ENCODE measurements at regions not wholly inside any gene's neighbourhood (a gene's known extent, or its start where the extent isn't known, plus 50 kb on each side); places are given as distances from the start of the nearest gene placed in this dataset.

- Histone ChIP-seq H3K27me3 (ENCODE audit: control insufficient read depth, insufficient read depth, low read length) (no peaks in the 10 kb centered on the region), H3K4me3 (ENCODE audit: low read depth, low read length) (no peak overlapping the region), H3K36me3 (ENCODE audit: control insufficient read depth, insufficient read depth, low read length) (no peaks in the 10 kb centered on the region)
- DNase-seq (ENCODE audit: low read depth): no peak
- ChIA-PET POLR2A (no interaction called here), CTCF (interaction anchor here (0.7 kb wide), 1 partner anchor 10 kb away, joined by 3 read pairs; no protein-coding TSS in a partner anchor)
- no peak for TF ChIP-seq CTCF (IDR thresholded peaks at IDR 0.05; ENCODE audit: insufficient read depth, low read depth, low read length)
Measured at GRCh38 chr5:74116984-74117383, 491.0 kb downstream of the ARHGEF28 start.

- H3K27me3 ChIP-seq (ENCODE audit: control insufficient read depth, insufficient read depth, low read length): no peaks in the 10 kb centered on the region
- no peaks in the 10 kb centered on the region for H3K36me3 ChIP-seq (ENCODE audit: control insufficient read depth, insufficient read depth, low read length)
- no peak for TF ChIP-seq CTCF (IDR thresholded peaks at IDR 0.05; ENCODE audit: insufficient read depth, low read depth, low read length)
- no peak overlapping the region for H3K4me3 ChIP-seq (ENCODE audit: low read depth, low read length)
- CTCF ChIA-PET: interaction anchor here (1.7 kb wide), 1 partner anchor 9 kb away, joined by 5 read pairs; no protein-coding TSS in a partner anchor
- DNase-seq (ENCODE audit: low read depth): no peak
- POLR2A ChIA-PET: no interaction called here
Measured at GRCh38 chr5:74116266-74116665, 490.3 kb downstream of the ARHGEF28 start.

- no peaks in the 10 kb centered on the region for H3K36me3 ChIP-seq (ENCODE audit: control insufficient read depth, insufficient read depth, low read length)
- H3K4me3 ChIP-seq (ENCODE audit: low read depth, low read length): no peak overlapping the region
- CTCF ChIA-PET: interaction anchor here (1.7 to 2.0 kb wide), 2 partner anchors 11 to 13 kb away, joined by 5 to 7 read pairs; no protein-coding TSS in a partner anchor
- H3K27me3 ChIP-seq (ENCODE audit: control insufficient read depth, insufficient read depth, low read length): peaks cover 5% of the 10 kb centered on the region; the same call in 1 of the 2 replicates
- TF ChIP-seq CTCF (IDR thresholded peaks at IDR 0.05; ENCODE audit: insufficient read depth, low read depth, low read length): no peak
- DNase-seq (ENCODE audit: low read depth): no peak
- POLR2A ChIA-PET: no interaction called here
Measured at GRCh38 chr5:74113927-74114326, 487.9 kb downstream of the ARHGEF28 start.

GRCh38 chr5:74113196-74113540 lies 487.2 kb downstream of the ARHGEF28 start:
- H3K36me3 ChIP-seq (ENCODE audit: control insufficient read depth, insufficient read depth, low read length): no peaks in the 10 kb centered on the region
- H3K4me3 ChIP-seq (ENCODE audit: low read depth, low read length): no peak overlapping the region
- ChIA-PET POLR2A (no interaction called here), CTCF (interaction anchor here (1.7 kb wide), 1 partner anchor 12 kb away, joined by 5 read pairs; no protein-coding TSS in a partner anchor)
- no peak for DNase-seq (ENCODE audit: low read depth)
- no peak for TF ChIP-seq CTCF (IDR thresholded peaks at IDR 0.05; ENCODE audit: insufficient read depth, low read depth, low read length)
- H3K27me3 ChIP-seq (ENCODE audit: control insufficient read depth, insufficient read depth, low read length): peaks cover 5% of the 10 kb centered on the region; the same call in 1 of the 2 replicates

- TF ChIP-seq CTCF (IDR thresholded peaks at IDR 0.05; ENCODE audit: insufficient read depth, low read depth, low read length): no peak
- no peak for DNase-seq (ENCODE audit: low read depth)
- H3K27me3 ChIP-seq (ENCODE audit: control insufficient read depth, insufficient read depth, low read length): peaks cover 5% of the 10 kb centered on the region; the same call in 1 of the 2 replicates
- H3K4me3 ChIP-seq (ENCODE audit: low read depth, low read length): no peak overlapping the region
- CTCF ChIA-PET: interaction anchor here (1.7 kb wide), 1 partner anchor 12 kb away, joined by 5 read pairs; no protein-coding TSS in a partner anchor
- no peaks in the 10 kb centered on the region for H3K36me3 ChIP-seq (ENCODE audit: control insufficient read depth, insufficient read depth, low read length)
- POLR2A ChIA-PET: no interaction called here
Measured at GRCh38 chr5:74112372-74113195, 486.6 kb downstream of the ARHGEF28 start.

Data from BJ (cell line).